ENCODE measurements at regions not wholly inside any gene's neighbourhood (a gene's known extent, or its start where the extent isn't known, plus 50 kb on each side); places are given as distances from the start of the nearest gene placed in this dataset.

GRCh38 chr9:94498801-94499453, 56.0 kb upstream of the PCAT7 start:
- Mint-ChIP-seq H3K9me3 (no peaks in the 10 kb centered on the region), H3K4me3 (no peak overlapping the region), H3K27me3 (peaks cover 9% of the 10 kb centered on the region), H3K36me3 (no peaks in the 10 kb centered on the region), H3K27ac (no peak overlapping the region), H3K4me1 (no peaks in the 10 kb centered on the region)
- no peak for DNase-seq
- CTCF ChIA-PET: no interaction called here

GRCh38 chr9:94504358-94504757, 50.5 kb upstream of the PCAT7 start:
- Mint-ChIP-seq H3K4me1 (no peaks in the 10 kb centered on the region), H3K27me3 (peaks cover 5% of the 10 kb centered on the region), H3K36me3 (no peaks in the 10 kb centered on the region), H3K4me3 (no peak overlapping the region), H3K9me3 (no peaks in the 10 kb centered on the region), H3K27ac (no peak overlapping the region)
- no peak for DNase-seq
- CTCF ChIA-PET: no interaction called here

Data from activated naive CD4-positive, alpha-beta T cell treated with anti-CD3 and anti-CD28 coated beads, Interleukin-2, amount 10 ng/mL, durations not matched to agents 7 days and 5 days (primary cell).